NCI-H524 (cell line): ENCODE measurements at regions not wholly inside any gene's neighbourhood (a gene's known extent, or its start where the extent isn't known, plus 50 kb on each side); places are given as distances from the start of the nearest gene placed in this dataset.

Source experiments
- DNase-seq, 2 experiments: peaks; one replicate each; lab custom pipeline; 2025; lab: John Stamatoyannopoulos, UW

DNA sequence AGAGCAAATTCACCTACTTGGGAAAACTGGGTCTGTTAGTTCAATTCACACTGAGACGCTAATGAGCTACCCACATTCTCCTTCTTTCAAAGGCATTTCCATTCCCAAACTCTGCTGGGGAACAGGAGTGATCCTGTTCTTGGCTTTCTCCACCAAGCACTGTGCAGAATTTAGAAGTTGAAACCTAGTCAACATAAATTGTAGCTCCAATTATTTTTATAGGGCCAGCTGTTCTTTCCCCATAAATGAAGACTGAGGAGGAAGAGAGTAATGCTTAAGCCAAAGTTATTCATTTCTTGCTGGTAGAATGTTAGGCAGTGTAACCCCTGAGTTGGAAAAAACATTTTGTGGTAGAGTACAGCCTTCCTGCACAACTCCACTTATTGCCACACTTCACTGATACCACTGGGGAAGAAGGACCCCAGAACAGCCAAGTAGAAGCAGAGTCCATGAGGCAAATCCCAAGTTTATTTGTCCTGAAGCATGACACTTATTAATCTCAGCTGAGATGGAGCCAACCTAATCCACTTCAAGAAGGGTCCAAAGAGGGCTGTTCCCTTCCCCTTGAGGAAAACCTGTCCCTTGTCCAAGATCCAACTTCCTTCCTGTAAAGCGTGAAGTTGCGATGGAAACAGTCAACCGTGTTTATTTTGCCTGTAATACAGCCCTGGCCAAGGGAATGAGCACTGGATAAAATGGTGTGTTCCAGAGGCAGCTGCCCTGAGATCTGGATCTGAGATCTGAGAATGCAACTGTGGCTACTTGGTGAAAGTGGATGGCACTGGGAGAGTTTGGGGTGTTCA lies 151.8 kb downstream of the TBX5 start:
- no peak for DNase-seq

DNA sequence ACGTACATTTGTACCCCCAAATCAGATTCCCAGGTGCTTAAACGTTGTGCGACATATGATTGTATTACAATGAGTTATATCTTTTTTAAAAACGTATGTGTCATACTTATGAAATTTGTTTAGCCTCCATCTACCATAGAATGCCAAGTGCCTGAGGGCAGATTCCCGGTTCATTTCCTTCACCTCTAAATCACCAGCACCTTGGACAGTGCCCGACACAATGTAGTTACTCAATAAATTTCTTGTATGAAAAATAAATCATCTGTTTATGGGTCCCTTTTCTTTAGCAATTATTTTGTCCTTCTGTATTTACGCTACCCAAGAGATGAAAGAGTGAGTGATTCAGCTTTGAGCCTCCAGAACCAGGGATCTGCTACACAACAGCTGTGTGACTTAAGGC lies 157.4 kb downstream of the TBX5 start:
- DNase-seq: no peak

- no peak for DNase-seq
Measured at GRCh38 chr12:114245555-114245954, 160.4 kb downstream of the TBX5 start.

GRCh38 chr12:114241973-114242434 lies 163.9 kb downstream of the TBX5 start:
- DNase-seq: no peak

DNA sequence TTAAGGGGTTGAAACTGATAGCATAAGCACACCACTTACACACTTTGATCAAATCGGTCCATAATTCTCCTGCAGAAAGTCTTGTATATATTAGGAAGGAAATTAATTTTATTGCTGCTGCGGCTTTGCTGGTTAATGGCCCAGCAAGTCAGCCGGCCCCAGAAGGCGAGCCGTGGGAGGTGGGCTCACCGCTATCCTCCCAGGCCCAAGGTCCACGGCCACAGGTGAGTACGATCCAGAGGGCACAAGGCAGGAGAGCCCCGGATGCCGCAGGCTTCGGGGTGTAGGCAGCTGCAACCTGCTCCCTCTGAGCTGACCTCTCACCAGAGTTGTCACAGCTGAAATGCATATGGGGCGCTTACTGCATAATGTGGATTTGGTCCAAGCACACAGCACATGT lies 165.7 kb downstream of the TBX5 start:
- DNase-seq: no peak

DNA sequence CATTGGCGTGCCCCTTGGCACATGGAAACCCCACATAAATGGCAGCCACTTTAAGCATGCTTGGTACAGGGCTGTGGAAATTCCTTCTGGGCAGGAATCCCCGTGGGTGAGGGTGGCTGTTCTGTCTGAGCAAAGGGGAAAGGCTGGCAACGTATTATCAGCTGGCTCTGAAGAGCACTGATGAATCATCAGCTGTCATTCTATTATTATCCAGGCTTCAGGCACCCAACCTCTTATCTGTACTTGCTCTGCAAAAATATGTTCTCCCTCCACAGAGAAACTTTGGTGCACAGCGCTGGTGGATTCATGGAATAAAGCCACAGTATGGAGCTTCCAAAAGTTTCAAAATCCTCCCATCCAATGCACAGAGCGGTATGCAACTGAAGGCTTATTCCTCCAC lies 167.1 kb downstream of the TBX5 start:
- no peak for DNase-seq

DNA sequence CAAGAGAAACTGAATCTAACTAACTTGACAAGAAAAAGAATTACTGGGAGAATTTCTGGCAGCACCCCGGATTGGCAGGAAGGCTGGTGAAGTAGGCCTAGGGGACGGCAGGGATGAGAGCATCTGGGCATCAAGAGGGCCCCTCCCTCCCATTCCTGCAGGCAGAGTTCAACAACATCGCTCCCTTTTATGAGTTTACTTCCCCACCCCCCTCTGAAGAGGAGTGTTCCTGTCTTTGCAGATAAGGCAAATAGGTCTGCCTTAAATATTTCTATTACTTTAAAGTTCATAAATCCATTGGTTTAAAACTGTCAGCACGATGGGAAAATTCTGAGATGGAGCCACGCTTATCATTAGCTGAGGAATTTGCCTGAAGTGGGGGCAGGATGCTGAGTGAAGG lies 168.7 kb downstream of the TBX5 start:
- DNase-seq: no peak

DNA sequence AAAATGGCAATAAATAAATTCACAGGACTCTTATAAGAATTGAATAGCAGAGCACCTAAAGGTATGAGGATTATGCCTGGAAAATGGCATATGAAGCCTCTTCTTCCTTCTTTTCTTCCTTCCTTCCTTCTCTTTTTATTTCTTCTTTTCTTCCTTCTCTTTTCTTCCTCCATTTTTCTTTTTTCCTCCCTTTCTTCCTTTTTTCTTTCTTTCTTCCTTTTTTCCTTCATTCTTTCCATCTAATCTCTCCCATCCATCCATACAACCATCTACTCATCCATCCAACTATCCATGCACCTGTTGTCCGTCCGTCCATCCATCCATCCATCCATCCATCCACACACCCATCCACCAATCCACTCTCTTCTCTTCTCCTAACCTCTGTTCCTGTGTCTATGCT lies 173.8 kb downstream of the TBX5 start:
- no peak for DNase-seq

- no peak for DNase-seq
Measured at GRCh38 chr12:114229150-114229549, 176.8 kb downstream of the TBX5 start.

DNA sequence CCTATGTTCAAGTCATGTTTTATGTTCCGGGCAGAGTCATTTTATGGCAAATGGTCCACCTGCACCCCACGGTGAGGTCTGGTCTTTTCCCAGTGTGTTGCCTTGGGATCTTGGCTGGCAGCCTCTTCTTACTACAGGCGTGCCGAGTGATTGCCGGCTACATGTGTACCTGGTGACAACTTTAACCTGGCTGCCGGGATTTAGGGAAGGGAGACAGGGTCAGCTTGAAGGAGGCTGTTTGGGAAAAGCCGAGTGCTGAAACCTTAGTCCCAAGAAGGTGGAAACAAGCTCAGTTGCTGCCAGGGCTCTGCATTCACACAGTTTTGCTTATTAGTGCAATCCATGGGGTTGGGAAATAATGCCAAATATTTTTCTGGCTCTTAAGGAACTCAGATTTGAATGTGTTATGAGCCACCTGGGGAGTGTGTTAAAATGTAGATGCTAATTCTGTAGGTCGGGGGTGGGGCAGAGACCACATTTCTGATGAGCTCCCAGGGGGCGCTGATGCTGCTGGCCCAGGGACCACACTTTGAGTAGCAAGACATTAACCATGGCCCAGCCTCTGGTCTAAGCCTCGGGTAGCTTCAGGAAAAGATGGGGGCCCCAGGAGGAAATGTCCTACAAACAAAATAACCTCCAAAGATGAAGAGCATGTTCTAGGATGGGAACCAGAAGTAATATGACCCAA lies 179.6 kb downstream of the TBX5 start:
- DNase-seq: no peak

DNA sequence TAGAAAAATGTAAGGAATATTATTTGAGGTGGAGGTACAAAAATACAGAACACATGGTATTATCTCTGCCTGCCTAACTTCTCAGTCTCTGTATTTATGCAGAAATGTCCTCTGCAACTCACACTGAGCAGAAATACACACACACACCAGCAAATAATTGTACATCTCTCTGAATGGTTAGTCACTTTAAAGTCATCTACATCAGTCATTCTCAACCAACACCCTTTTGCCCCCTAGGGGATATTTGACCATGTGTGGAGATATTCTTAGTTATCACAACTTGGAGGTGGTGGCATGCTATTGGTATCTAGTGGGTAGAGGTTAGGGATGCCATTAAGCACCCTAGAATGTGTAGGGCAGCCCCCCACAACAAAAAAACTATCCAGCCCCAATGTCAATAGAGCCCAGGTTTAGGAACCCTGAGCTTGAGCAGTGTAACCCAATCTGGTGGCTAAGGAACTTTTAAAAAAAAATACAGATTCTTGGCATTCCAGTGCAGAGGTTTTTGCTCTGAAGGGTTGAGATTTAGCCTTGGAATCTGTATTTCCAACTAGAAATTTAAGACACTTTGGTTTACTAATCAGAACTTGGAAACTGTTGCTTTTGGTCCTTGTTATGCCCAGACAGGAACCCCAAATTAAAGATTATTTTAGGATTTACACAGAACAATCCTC lies 183.8 kb downstream of the TBX5 start:
- DNase-seq: no peak

- no peak for DNase-seq
Measured at GRCh38 chr12:114221136-114221833, 184.7 kb downstream of the TBX5 start.

DNA sequence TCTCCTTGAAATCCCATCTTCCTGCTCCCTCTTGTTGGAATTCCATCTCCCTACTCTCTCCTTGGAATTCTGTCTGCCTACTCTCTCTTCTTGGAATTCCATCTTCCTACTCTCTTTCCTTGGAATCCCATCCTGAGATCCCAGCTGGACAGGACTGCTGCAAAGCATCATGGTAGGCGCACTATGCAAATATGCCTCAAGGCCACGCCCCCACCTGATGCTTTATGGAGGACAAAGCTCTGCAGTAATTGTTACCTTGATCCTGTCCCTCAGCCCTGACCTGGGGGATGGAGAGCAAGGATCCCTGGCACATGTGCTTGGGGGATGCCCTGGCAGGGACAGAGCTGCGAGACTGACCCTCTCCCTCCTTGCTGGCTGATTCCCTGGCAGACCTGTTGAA lies 185.6 kb downstream of the TBX5 start:
- DNase-seq: no peak

DNA sequence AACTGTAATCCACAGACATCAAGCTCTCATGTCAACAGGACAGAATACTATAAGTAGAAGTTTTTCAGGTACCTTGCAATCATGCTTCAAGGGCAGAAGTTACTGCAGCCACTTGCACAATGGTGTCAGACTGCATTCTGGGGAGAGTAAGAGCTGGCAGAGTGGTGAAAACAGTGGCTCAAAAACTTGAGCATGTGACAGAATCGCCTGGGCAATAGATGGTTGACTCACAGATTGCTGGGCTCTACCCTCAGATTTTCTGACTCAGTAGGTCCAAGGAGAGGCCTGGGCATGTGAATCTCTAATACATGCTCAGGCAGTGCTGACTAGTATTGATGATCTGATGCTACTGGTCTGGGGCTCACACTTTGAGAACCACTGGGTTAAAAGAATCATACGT lies 187.8 kb downstream of the TBX5 start:
- no peak for DNase-seq

DNA sequence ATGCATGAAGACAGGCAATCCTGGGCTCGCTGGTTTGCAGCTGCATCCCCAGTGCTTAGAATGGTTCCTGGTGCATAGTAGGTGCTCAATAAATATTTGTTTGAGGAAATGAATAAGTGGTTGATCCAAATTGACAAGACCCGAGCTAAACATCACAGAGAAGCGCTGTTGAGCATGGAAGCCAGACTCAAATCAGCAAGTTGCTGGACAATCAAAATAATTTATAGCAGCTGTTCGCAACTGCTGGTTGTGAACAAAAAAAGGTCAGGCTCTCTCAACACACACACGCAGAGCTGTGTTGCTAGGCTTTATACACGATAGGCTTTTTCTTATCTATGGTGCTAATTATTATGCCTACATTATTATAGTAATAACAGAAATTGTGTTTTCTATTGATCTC lies 190.2 kb downstream of the TBX5 start:
- DNase-seq: no peak

GRCh38 chr12:114213055-114213581 lies 192.8 kb downstream of the TBX5 start:
- DNase-seq: no peak

- peak in 1 of 2 experiments; percentile 2 for DNase-seq
Measured at GRCh38 chr12:114209861-114210260, 196.1 kb downstream of the TBX5 start.

- DNase-seq: no peak
Measured at GRCh38 chr12:114206525-114206924, 199.4 kb downstream of the TBX5 start.

DNA sequence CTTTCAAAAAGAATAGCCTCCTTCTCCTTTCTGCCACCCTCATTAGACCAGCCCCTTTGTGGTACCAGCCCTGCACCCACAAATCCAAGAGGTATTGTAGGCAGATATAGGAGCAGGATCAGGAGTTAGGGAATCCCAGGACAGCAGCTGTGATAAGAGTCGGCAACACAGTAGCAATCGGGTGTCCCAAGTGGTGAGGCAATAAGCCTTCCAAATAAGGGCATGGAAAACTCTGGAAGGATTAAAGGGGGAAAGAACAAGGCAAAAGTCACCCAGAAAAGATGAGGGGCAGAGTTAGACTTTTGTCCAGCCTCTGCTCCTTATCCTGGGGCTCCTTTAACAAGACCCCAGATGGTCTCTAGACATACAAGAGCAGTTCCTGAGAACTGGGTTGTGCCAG lies 204.2 kb downstream of the TBX5 start:
- no peak for DNase-seq

- DNase-seq: no peak
Measured at GRCh38 chr12:114194956-114195355, 211.0 kb downstream of the TBX5 start.

DNA sequence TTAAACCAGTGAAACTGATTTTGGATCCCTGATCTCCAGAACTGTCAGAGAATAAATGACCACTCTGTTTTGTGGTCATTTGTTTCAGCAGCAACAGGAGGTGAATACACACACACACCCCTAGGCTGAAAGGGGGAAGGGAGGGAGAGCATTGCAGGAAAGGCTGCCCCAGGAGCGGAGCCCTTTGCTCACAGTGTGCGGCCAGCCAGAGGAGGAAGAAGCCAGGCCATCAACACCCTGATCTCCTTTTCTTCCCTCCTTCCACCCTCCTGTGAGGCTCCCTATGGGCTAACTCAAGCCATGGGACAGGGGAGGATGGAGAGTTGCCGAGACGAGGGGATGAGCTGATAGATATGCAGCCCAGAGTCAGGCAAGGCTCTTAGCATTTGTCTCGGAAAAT lies 211.9 kb downstream of the TBX5 start:
- DNase-seq: no peak

DNA sequence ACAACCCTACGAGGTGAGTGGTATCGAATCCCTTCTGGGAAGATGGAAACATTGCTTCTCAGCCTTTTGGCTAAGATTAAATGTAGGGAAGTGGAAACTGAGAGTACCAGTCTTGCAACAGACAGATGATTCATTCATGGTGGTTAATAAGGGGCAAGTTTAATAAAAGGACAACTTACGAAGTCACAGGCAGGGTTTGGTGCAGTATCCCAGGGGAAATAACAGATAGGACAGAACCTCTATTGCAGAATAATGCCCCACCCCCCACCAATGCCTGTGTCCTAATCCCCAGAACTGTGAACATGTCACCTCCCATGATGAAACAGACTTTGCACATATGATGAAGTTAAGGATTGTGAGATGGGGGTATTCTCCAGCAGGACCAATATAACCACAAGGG lies 212.5 kb downstream of the TBX5 start:
- DNase-seq: no peak
